ENCODE measurements at regions not wholly inside any gene's neighbourhood (a gene's known extent, or its start where the extent isn't known, plus 50 kb on each side); places are given as distances from the start of the nearest gene placed in this dataset.

- Histone ChIP-seq H3K4me3 (replicated peaks in 1 of 3; ENCODE audit: insufficient read depth in 1 of 3, low read depth in 1 of 3, low read length in 3 of 3) (no peak overlapping the region), H3K4me2 (ENCODE audit: insufficient read depth, low read length) (no peak overlapping the region), H4K20me1 (replicated peaks; ENCODE audit: control insufficient read depth, extremely low read depth, insufficient read depth, low read length) (no peaks in the 10 kb centered on the region), H3K4me1 (ENCODE audit: control insufficient read depth, extremely low read depth, insufficient read depth, low read length) (no peaks in the 10 kb centered on the region), H3K27ac (ENCODE audit: insufficient read depth, low read depth, low read length) (no peak overlapping the region), H3K9me1 (replicated peaks; ENCODE audit: control insufficient read depth, extremely low read depth, insufficient read depth, low read length) (no peaks in the 10 kb centered on the region), H2AFZ (ENCODE audit: low read depth, low read length) (no peak overlapping the region), H3K79me2 (ENCODE audit: control insufficient read depth, insufficient read depth, low read length) (no peaks in the 10 kb centered on the region), H3K9me3 (replicated peaks; ENCODE audit: control insufficient read depth, insufficient read depth, low read length) (no peaks in the 10 kb centered on the region), H3K27me3 (ENCODE audit: control insufficient read depth in 2 of 2, insufficient read depth in 2 of 2, low read length in 2 of 2) (no peaks in the 10 kb centered on the region), H3K36me3 (ENCODE audit: control insufficient read depth in 2 of 2, extremely low read depth in 1 of 2, insufficient read depth in 2 of 2, low read length in 2 of 2) (no peaks in the 10 kb centered on the region), H3K9ac (replicated peaks; ENCODE audit: extremely low read depth, insufficient read depth, low read length) (no peak overlapping the region)
- no TSS peak for BruUV-seq (replicated peaks)
- no peak for FAIRE-seq
- intact Hi-C loops (cut with micrococcal nuclease) (no loop called here), dilution Hi-C loops (cut with MboI; ENCODE audit: extremely low pct_ligation_motif_present, low sequenced_read_pairs) (no loop called here)
- DNase-seq (ENCODE audit: low read depth, low spot score), result no peak
- ChIA-PET CTCF (no interaction called here), POLR2A (no interaction called here)
- TF ChIP-seq, protein P1, sequence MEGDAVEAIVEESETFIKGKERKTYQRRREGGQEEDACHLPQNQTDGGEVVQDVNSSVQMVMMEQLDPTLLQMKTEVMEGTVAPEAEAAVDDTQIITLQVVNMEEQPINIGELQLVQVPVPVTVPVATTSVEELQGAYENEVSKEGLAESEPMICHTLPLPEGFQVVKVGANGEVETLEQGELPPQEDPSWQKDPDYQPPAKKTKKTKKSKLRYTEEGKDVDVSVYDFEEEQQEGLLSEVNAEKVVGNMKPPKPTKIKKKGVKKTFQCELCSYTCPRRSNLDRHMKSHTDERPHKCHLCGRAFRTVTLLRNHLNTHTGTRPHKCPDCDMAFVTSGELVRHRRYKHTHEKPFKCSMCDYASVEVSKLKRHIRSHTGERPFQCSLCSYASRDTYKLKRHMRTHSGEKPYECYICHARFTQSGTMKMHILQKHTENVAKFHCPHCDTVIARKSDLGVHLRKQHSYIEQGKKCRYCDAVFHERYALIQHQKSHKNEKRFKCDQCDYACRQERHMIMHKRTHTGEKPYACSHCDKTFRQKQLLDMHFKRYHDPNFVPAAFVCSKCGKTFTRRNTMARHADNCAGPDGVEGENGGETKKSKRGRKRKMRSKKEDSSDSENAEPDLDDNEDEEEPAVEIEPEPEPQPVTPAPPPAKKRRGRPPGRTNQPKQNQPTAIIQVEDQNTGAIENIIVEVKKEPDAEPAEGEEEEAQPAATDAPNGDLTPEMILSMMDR (IDR thresholded peaks at IDR 0.05; ENCODE audit: extremely low read depth in 1 of 2, insufficient read depth in 1 of 2, low read depth in 1 of 2, low read length in 2 of 2), result no peak
- no peak for TF ChIP-seq POLR2AphosphoS5 (IDR thresholded peaks at IDR 0.05; ENCODE audit: insufficient read depth, low read depth, low read length)
- TF ChIP-seq MYC (IDR thresholded peaks at IDR 0.05; ENCODE audit: low read depth, low read length), result no peak
- TF ChIP-seq FOS (IDR thresholded peaks at IDR 0.05; ENCODE audit: borderline replicate concordance, insufficient read depth, low read length), result no peak
- no peak for TF ChIP-seq POLR2A (IDR thresholded peaks at IDR 0.05; ENCODE audit: low read depth, low read length)
- TF ChIP-seq EZH2 (IDR thresholded peaks at IDR 0.05; ENCODE audit: borderline replicate concordance, low read depth, low read length, severe bottlenecking), result no peak
- TF ChIP-seq JUN (IDR thresholded peaks at IDR 0.05; ENCODE audit: borderline replicate concordance, insufficient read depth, insufficient read length, low read depth), result no peak
- no peak for TF ChIP-seq GATA2 (IDR thresholded peaks at IDR 0.05; ENCODE audit: insufficient read depth, insufficient read length, low read depth, low read length)
- no peak for TF ChIP-seq MAX (IDR thresholded peaks at IDR 0.05; ENCODE audit: insufficient read depth, insufficient read length)
These were observed 158.6 kb upstream of the HS6ST1 start for GRCh38 chr2:128477026-128477820.
